ENCODE measurements at regions not wholly inside any gene's neighbourhood (a gene's known extent, or its start where the extent isn't known, plus 50 kb on each side); places are given as distances from the start of the nearest gene placed in this dataset.
A peak's percentile ranks its signal among the peaks of the same experiment; 100 is the strongest.

GRCh38 chr11:123253911-123254310 is 58.9 kb upstream of the CLMP start:
- no peak for DNase-seq

GRCh38 chr11:123253223-123253622 is 58.2 kb upstream of the CLMP start:
- DNase-seq = no peak

DNA sequence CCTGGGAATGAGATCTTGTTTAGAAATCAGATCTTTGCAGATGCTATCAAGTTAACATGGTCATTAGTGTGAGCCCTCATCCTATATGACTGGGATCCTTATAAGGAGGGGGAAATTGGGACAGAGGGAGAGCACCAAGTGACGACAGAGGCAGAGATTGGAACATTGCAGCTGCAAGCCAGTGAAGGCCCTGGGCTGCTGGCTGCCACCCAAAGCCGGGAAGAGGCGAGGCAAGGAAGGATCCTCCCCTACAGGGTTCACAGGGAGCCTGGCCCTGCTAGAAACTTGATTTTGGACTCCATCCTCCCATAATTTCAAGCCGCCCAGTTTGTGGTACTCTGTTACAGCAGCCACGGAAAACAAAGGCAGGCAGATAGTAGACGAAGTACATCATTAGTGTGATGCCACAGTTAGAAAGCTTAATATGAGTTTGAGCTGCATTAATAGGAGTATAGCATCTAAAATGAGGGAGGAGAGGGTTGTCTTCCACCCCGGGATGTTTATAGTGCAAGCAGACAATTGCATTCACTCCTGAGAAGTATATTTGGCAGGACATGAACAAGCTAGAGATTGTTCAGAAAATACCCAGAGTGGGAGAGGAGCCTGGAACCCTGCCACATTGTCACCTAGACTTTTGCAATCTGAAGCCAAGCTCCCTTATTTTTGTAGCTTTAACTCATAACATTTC is 56.8 kb upstream of the CLMP start:
- DNase-seq = no peak

GRCh38 chr11:123250892-123251656 is 56.0 kb upstream of the CLMP start:
- no peak for DNase-seq

GRCh38 chr11:123249354-123249753 is 54.3 kb upstream of the CLMP start:
- no peak for DNase-seq

DNA sequence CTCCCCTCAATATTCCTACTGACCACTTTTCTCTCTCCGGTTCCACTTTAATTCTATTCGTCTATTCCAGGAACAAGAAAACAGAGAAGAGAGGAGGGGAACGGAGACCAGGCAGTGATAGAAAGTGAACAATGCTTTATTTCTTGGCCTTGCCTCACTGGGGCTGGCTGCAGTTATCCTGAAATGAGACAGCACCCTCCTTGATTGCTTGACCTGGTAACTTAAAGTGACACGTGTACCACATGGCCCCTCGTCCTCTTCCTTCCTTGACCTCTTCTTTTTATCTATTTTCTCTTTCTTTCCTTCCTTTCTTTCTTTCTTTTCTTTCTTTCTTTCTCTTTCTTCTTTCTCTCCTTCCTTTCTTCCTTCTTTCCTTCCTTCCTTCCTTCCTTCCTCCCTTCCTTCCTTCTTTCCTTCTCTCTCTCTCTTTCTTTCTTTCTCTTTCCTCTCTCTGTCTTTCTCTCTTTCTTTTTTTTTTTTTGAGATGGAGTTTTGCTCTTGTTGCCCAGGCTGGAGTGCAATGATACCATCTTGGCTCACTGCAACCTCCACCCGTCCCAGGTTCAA is 52.8 kb upstream of the CLMP start:
- no peak for DNase-seq

DNA sequence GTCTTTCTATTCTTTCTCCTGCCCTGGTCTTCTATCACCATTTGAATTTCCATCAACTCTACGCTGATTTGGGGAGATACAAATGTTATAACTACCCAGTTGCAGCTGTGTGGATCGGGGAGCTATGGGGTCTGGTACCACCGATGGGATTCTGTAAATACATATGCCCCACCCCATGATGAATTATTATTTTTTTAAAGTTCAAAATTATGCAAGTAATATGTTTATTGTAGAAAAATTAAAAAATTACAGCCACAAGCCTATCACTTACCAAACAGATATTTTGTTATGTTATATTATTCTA is 52.4 kb upstream of the CLMP start:
- no peak for DNase-seq

GRCh38 chr11:123246749-123247495 is 51.9 kb upstream of the CLMP start:
- peak; percentile 61 to 83 (median 70) for DNase-seq

DNA sequence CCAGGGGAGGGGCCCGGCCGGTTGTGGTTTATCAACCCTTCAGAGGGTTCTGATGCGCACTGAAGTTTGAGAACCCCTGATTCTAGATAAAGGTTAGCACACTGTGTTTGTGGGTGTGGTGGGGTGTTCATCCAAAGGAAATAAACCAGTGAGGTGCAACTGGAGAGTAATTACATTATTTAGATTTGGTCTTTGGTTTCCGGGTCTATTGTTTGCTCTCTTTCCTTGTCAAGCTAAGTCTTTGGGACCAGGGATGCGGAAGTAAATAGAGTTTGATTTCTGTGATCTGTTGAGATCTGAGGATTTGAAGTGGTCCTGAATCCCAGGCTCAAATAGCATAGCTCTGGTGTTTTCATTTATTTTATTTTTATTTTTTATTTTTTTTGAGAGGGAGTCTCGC is 50.5 kb upstream of the CLMP start:
- no peak for DNase-seq

Data from stimulated activated naive CD4-positive, alpha-beta T cell (primary cell).